Esophagus squamous epithelium (tissue), 5 donors: ENCODE measurements at regions not wholly inside any gene's neighbourhood (a gene's known extent, or its start where the extent isn't known, plus 50 kb on each side); places are given as distances from the start of the nearest gene placed in this dataset.

ENCODE experiments used
- DNase-seq: peaks from one replicate; lab custom pipeline; 2025; lab: John Stamatoyannopoulos, UW
- H3K27ac ChIP-seq, 4 donors: fragments of 200-600 bp; sonication (generic); one replicate each; pipeline ENCODE4 v1.5.1; 2016 to 2019; ENCODE audit warnings: mild to moderate bottlenecking in 1 of 4
- H3K27me3 ChIP-seq, 4 donors: fragments of 200-600 bp; sonication (generic); 1 replicate in 3 of 4; 2 replicates in 1 of 4; pipeline versions ENCODE4 v1.5.1 to v1.6.0; 2017 to 2021; ENCODE audit warnings: antibody characterized with exemption in 1 of 4
- H3K36me3 ChIP-seq, 3 donors: fragments of 200-600 bp; sonication (generic); one replicate each; pipeline ENCODE4 v1.5.1; 2016 to 2019
- H3K4me1 ChIP-seq, 3 donors: fragments of 200-600 bp; sonication (generic); one replicate each; pipeline ENCODE4 v1.5.1; 2017 to 2019
- H3K4me3 ChIP-seq, 4 donors: fragments of 200-600 bp; sonication (generic); 1 replicate in 3 of 4; 2 replicates in 1 of 4; pipeline ENCODE4 v1.5.1; 2016 to 2019; ENCODE audit warnings: mild to moderate bottlenecking in 2 of 4, moderate library complexity in 1 of 4
- H3K9me3 ChIP-seq, 3 donors: fragments of 200-600 bp; sonication (generic); one replicate each; pipeline ENCODE4 v1.5.1; 2016 to 2019
- CTCF ChIP-seq, 6 experiments: fragments of 450-650 bp in 4 of 6; fragments of 200-600 bp in 2 of 6; sonication (generic) in 2 of 6; IDR thresholded peaks; one replicate each; pipeline ENCODE4 v1.5.1; 2016 to 2019; ENCODE audit warnings: antibody characterized with exemption in 6 of 6, mild to moderate bottlenecking in 4 of 6, moderate library complexity in 4 of 6
- POLR2A ChIP-seq, 4 donors: fragments of 450-650 bp; IDR thresholded peaks; one replicate each; pipeline ENCODE4 v1.6.1; 2017; ENCODE audit warnings: antibody characterized with exemption in 4 of 4, mild to moderate bottlenecking in 4 of 4, moderate library complexity in 3 of 4
- WGBS, 2 donors: methylation state at CpG; one replicate each; pipeline ENCODE4 v1.1.5; 2018; 5-methylcytosine and 5-hydroxymethylcytosine counted together
- intact Hi-C: fragments of 100-400 bp; cut with DNase I; formaldehyde crosslinking; loops from one replicate; pipeline ENCODE4 v1.15.0; 2022
- donor health status: DM: yes; HTN: yes; CAD: no.

GRCh38 chr7:10908600-10908999, 65.1 kb upstream of the PHF14 start:
- Histone ChIP-seq H3K4me1 (no peaks in the 10 kb centered on the region), H3K27me3 (no peaks in the 10 kb centered on the region), H3K9me3 (peaks cover 0 to 6% (median 0%) of the 10 kb centered on the region in 3 donors), H3K4me3 (no peak overlapping the region), H3K36me3 (no peaks in the 10 kb centered on the region), H3K27ac (no peak overlapping the region)
- TF ChIP-seq CTCF (IDR thresholded peaks at IDR 0.05), result no peak
- TF ChIP-seq POLR2A (IDR thresholded peaks at IDR 0.05), result no peak
- intact Hi-C loops, result no loop called here
- WGBS, 2 donors, result 50 to 58% methylated on average over 8 to 9 of the region's 9 CpGs
- DNase-seq, result no peak

- no peak for DNase-seq
- Histone ChIP-seq H3K36me3 (no peaks in the 10 kb centered on the region), H3K4me1 (no peaks in the 10 kb centered on the region), H3K27me3 (no peaks in the 10 kb centered on the region), H3K27ac (no peak overlapping the region), H3K9me3 (peaks cover 0 to 6% (median 0%) of the 10 kb centered on the region in 3 donors), H3K4me3 (no peak overlapping the region)
- intact Hi-C loops, result no loop called here
- TF ChIP-seq POLR2A (IDR thresholded peaks at IDR 0.05) (no peak), CTCF (IDR thresholded peaks at IDR 0.05) (no peak)
- 68 to 84% methylated on average over 2 of the region's 2 CpGs for WGBS, 2 donors
Observed at GRCh38 chr7:10910447-10910846, 63.2 kb upstream of the PHF14 start.

GRCh38 chr7:10912077-10912476, 61.6 kb upstream of the PHF14 start:
- DNase-seq, result no peak
- Histone ChIP-seq H3K4me1 (no peaks in the 10 kb centered on the region), H3K9me3 (peaks cover 0 to 6% (median 0%) of the 10 kb centered on the region in 3 donors), H3K27ac (no peak overlapping the region), H3K27me3 (no peaks in the 10 kb centered on the region), H3K36me3 (no peaks in the 10 kb centered on the region), H3K4me3 (no peak overlapping the region)
- WGBS, 2 donors, result 86 to 88% methylated on average over 1 of the region's 1 CpG
- intact Hi-C loops, result no loop called here
- TF ChIP-seq CTCF (IDR thresholded peaks at IDR 0.05) (no peak), POLR2A (IDR thresholded peaks at IDR 0.05) (no peak)

- DNase-seq, result no peak
- Histone ChIP-seq H3K27me3 (no peaks in the 10 kb centered on the region), H3K4me3 (no peak overlapping the region), H3K27ac (no peak overlapping the region), H3K9me3 (peaks cover 0 to 6% (median 0%) of the 10 kb centered on the region in 3 donors), H3K36me3 (no peaks in the 10 kb centered on the region), H3K4me1 (no peaks in the 10 kb centered on the region)
- 45 to 53% methylated on average over 2 of the region's 2 CpGs for WGBS, 2 donors
- intact Hi-C loops, result no loop called here
- TF ChIP-seq POLR2A (IDR thresholded peaks at IDR 0.05) (no peak), CTCF (IDR thresholded peaks at IDR 0.05) (no peak)
Observed at GRCh38 chr7:10913457-10913856, 60.2 kb upstream of the PHF14 start.

- Histone ChIP-seq H3K27ac (no peak overlapping the region), H3K4me3 (no peak overlapping the region), H3K36me3 (no peaks in the 10 kb centered on the region), H3K27me3 (no peaks in the 10 kb centered on the region), H3K9me3 (no peaks in the 10 kb centered on the region), H3K4me1 (no peaks in the 10 kb centered on the region)
- intact Hi-C loops, result no loop called here
- 60 to 71% methylated on average over 4 of the region's 4 CpGs for WGBS, 2 donors
- TF ChIP-seq POLR2A (IDR thresholded peaks at IDR 0.05) (no peak), CTCF (IDR thresholded peaks at IDR 0.05) (no peak)
- no peak for DNase-seq
Observed at GRCh38 chr7:10918093-10918590, 55.5 kb upstream of the PHF14 start.
